ENCODE measurements at regions not wholly inside any gene's neighbourhood (a gene's known extent, or its start where the extent isn't known, plus 50 kb on each side); places are given as distances from the start of the nearest gene placed in this dataset.

- H3K4me3 ChIP-seq (ENCODE audit: low read length in 2 of 2), result no peak overlapping the region
- Mint-ChIP-seq H3K4me1 (peaks cover 21 to 29% (median 24%) of the 10 kb centered on the region in 4 donors), H3K27me3 (peaks cover 0 to 3% of the 10 kb centered on the region in 2 donors), H3K9me3 (peaks cover 0 to 12% (median 4%) of the 10 kb centered on the region in 8 donors), H3K4me3 (no peak overlapping the region), H3K36me3 (no peaks in the 10 kb centered on the region), H3K27ac (peak overlapping the region in 1 of 7 donors; percentile 4)
- no peaks in the 10 kb centered on the region for H3K27me3 ChIP-seq (ENCODE audit: insufficient read depth, low read length)
- H3K27ac ChIP-seq (ENCODE audit: low read depth, low read length), result no peak overlapping the region
- H3K4me1 ChIP-seq (ENCODE audit: insufficient read depth, low read length), result peaks cover 13% of the 10 kb centered on the region
- H3K36me3 ChIP-seq (ENCODE audit: insufficient read depth, low read length), result no peaks in the 10 kb centered on the region
- no peak for DNase-seq
- ChIA-PET POLR2A (ENCODE audit: partially characterized antibody) (no interaction called here), CTCF (ENCODE audit: partially characterized antibody) (no interaction called here)
- H3K9me3 ChIP-seq (ENCODE audit: control insufficient read depth in 1 of 2, low read length in 2 of 2), result no peaks in the 10 kb centered on the region
- intact Hi-C loops (cut with micrococcal nuclease), result loop anchor here (10.0 kb wide), 1 partner anchor 57 kb away; no protein-coding TSS in a partner anchor
Measured at GRCh38 chr9:88927510-88927909, 63.8 kb upstream of the S1PR3 start.

- CTCF ChIA-PET (ENCODE audit: partially characterized antibody), result no interaction called here
- H3K4me3 Mint-ChIP-seq, result no peak overlapping the region
- intact Hi-C loops (cut with micrococcal nuclease), result no loop called here
Measured at GRCh38 chr9:88930716-88931115, 60.6 kb upstream of the S1PR3 start.

GRCh38 chr9:88932766-88933165 is 58.5 kb upstream of the S1PR3 start:
- intact Hi-C loops (cut with micrococcal nuclease), result no loop called here
- no peaks in the 10 kb centered on the region for H3K4me1 Mint-ChIP-seq
- CTCF ChIA-PET (ENCODE audit: partially characterized antibody), result no interaction called here

More at GRCh38 chr9:88930716-88931115, 60.6 kb upstream of the S1PR3 start:
- H3K4me1 ChIP-seq (ENCODE audit: insufficient read depth, low read length), result no peaks in the 10 kb centered on the region
- H3K27me3 Mint-ChIP-seq, result peaks cover 1 to 5% of the 10 kb centered on the region in 2 donors
- H3K4me3 ChIP-seq (ENCODE audit: low read length in 2 of 2), result no peak overlapping the region
- no peak overlapping the region for H3K27ac ChIP-seq (ENCODE audit: low read depth, low read length)
- H3K4me1 Mint-ChIP-seq, result peaks cover 0 to 10% (median 7%) of the 10 kb centered on the region in 4 donors
- no peak for DNase-seq
- no peak overlapping the region for H3K27ac Mint-ChIP-seq
- no peaks in the 10 kb centered on the region for H3K27me3 ChIP-seq (ENCODE audit: insufficient read depth, low read length)
- H3K36me3 Mint-ChIP-seq, result no peaks in the 10 kb centered on the region
- H3K9me3 Mint-ChIP-seq, result peaks cover 0 to 12% (median 4%) of the 10 kb centered on the region in 8 donors
- H3K36me3 ChIP-seq (ENCODE audit: insufficient read depth, low read length), result no peaks in the 10 kb centered on the region
- POLR2A ChIA-PET (ENCODE audit: partially characterized antibody), result no interaction called here
- H3K9me3 ChIP-seq (ENCODE audit: control insufficient read depth in 1 of 2, low read length in 2 of 2), result no peaks in the 10 kb centered on the region

GRCh38 chr9:88933607-88934379 is 57.5 kb upstream of the S1PR3 start:
- H3K27me3 Mint-ChIP-seq, result peaks cover 4 to 5% of the 10 kb centered on the region in 2 donors

More at GRCh38 chr9:88932766-88933165, 58.5 kb upstream of the S1PR3 start:
- H3K27me3 Mint-ChIP-seq, result peaks cover 4 to 5% of the 10 kb centered on the region in 2 donors
- no peak overlapping the region for H3K4me3 Mint-ChIP-seq
- Histone ChIP-seq H3K27me3 (ENCODE audit: insufficient read depth, low read length) (no peaks in the 10 kb centered on the region), H3K27ac (ENCODE audit: low read depth, low read length) (no peak overlapping the region), H3K9me3 (ENCODE audit: control insufficient read depth in 1 of 2, low read length in 2 of 2) (no peaks in the 10 kb centered on the region), H3K4me3 (ENCODE audit: low read length in 2 of 2) (no peak overlapping the region), H3K4me1 (ENCODE audit: insufficient read depth, low read length) (no peaks in the 10 kb centered on the region), H3K36me3 (ENCODE audit: insufficient read depth, low read length) (no peaks in the 10 kb centered on the region)
- H3K36me3 Mint-ChIP-seq, result no peaks in the 10 kb centered on the region
- POLR2A ChIA-PET (ENCODE audit: partially characterized antibody), result no interaction called here
- no peak for DNase-seq
- H3K9me3 Mint-ChIP-seq, result peaks cover 0 to 12% (median 4%) of the 10 kb centered on the region in 8 donors
- H3K27ac Mint-ChIP-seq, result no peak overlapping the region

GRCh38 chr9:88934876-88935535 is 56.3 kb upstream of the S1PR3 start:
- no peaks in the 10 kb centered on the region for H3K9me3 ChIP-seq (ENCODE audit: control insufficient read depth in 1 of 2, low read length in 2 of 2)
- H3K27ac Mint-ChIP-seq, result no peak overlapping the region
- no peaks in the 10 kb centered on the region for H3K4me1 ChIP-seq (ENCODE audit: insufficient read depth, low read length)
- H3K27me3 Mint-ChIP-seq, result peaks cover 4 to 5% of the 10 kb centered on the region in 2 donors
- ChIA-PET CTCF (ENCODE audit: partially characterized antibody) (no interaction called here), POLR2A (ENCODE audit: partially characterized antibody) (no interaction called here)
- H3K4me1 Mint-ChIP-seq, result no peaks in the 10 kb centered on the region
- no peaks in the 10 kb centered on the region for H3K36me3 ChIP-seq (ENCODE audit: insufficient read depth, low read length)
- intact Hi-C loops (cut with micrococcal nuclease), result no loop called here
- no peaks in the 10 kb centered on the region for H3K27me3 ChIP-seq (ENCODE audit: insufficient read depth, low read length)
- H3K4me3 Mint-ChIP-seq, result no peak overlapping the region
- H3K27ac ChIP-seq (ENCODE audit: low read depth, low read length), result no peak overlapping the region
- H3K9me3 Mint-ChIP-seq, result peaks cover 0 to 12% (median 4%) of the 10 kb centered on the region in 8 donors
- H3K4me3 ChIP-seq (ENCODE audit: low read length in 2 of 2), result no peak overlapping the region
- no peak for DNase-seq
- H3K36me3 Mint-ChIP-seq, result no peaks in the 10 kb centered on the region

More at GRCh38 chr9:88933607-88934379, 57.5 kb upstream of the S1PR3 start:
- Mint-ChIP-seq H3K4me1 (no peaks in the 10 kb centered on the region), H3K36me3 (no peaks in the 10 kb centered on the region), H3K9me3 (peaks cover 0 to 12% (median 4%) of the 10 kb centered on the region in 8 donors), H3K4me3 (no peak overlapping the region), H3K27ac (no peak overlapping the region)
- CTCF ChIA-PET (ENCODE audit: partially characterized antibody), result no interaction called here
- H3K27ac ChIP-seq (ENCODE audit: low read depth, low read length), result no peak overlapping the region
- H3K36me3 ChIP-seq (ENCODE audit: insufficient read depth, low read length), result no peaks in the 10 kb centered on the region
- intact Hi-C loops (cut with micrococcal nuclease), result no loop called here
- no peaks in the 10 kb centered on the region for H3K4me1 ChIP-seq (ENCODE audit: insufficient read depth, low read length)
- POLR2A ChIA-PET (ENCODE audit: partially characterized antibody), result no interaction called here
- no peak for DNase-seq
- no peaks in the 10 kb centered on the region for H3K27me3 ChIP-seq (ENCODE audit: insufficient read depth, low read length)
- no peak overlapping the region for H3K4me3 ChIP-seq (ENCODE audit: low read length in 2 of 2)
- no peaks in the 10 kb centered on the region for H3K9me3 ChIP-seq (ENCODE audit: control insufficient read depth in 1 of 2, low read length in 2 of 2)

GRCh38 chr9:88936132-88936531 is 55.1 kb upstream of the S1PR3 start:
- Mint-ChIP-seq H3K27ac (no peak overlapping the region), H3K4me1 (no peaks in the 10 kb centered on the region), H3K9me3 (peaks cover 0 to 6% (median 1%) of the 10 kb centered on the region in 8 donors), H3K27me3 (peaks cover 4 to 5% of the 10 kb centered on the region in 2 donors), H3K36me3 (no peaks in the 10 kb centered on the region), H3K4me3 (no peak overlapping the region)
- intact Hi-C loops (cut with micrococcal nuclease), result no loop called here
- Histone ChIP-seq H3K4me3 (ENCODE audit: low read length in 2 of 2) (no peak overlapping the region), H3K9me3 (ENCODE audit: control insufficient read depth in 1 of 2, low read length in 2 of 2) (no peaks in the 10 kb centered on the region), H3K4me1 (ENCODE audit: insufficient read depth, low read length) (no peaks in the 10 kb centered on the region), H3K27ac (ENCODE audit: low read depth, low read length) (no peak overlapping the region), H3K27me3 (ENCODE audit: insufficient read depth, low read length) (no peaks in the 10 kb centered on the region), H3K36me3 (ENCODE audit: insufficient read depth, low read length) (no peaks in the 10 kb centered on the region)
- CTCF ChIA-PET (ENCODE audit: partially characterized antibody), result no interaction called here
- no peak for DNase-seq
- POLR2A ChIA-PET (ENCODE audit: partially characterized antibody), result no interaction called here

GRCh38 chr9:88936668-88937067 is 54.6 kb upstream of the S1PR3 start:
- Mint-ChIP-seq H3K27me3 (peaks cover 4 to 5% of the 10 kb centered on the region in 2 donors), H3K36me3 (no peaks in the 10 kb centered on the region), H3K27ac (no peak overlapping the region), H3K4me1 (no peaks in the 10 kb centered on the region), H3K9me3 (peaks cover 0 to 6% (median 0%) of the 10 kb centered on the region in 8 donors), H3K4me3 (no peak overlapping the region)
- Histone ChIP-seq H3K27me3 (ENCODE audit: insufficient read depth, low read length) (no peaks in the 10 kb centered on the region), H3K4me1 (ENCODE audit: insufficient read depth, low read length) (no peaks in the 10 kb centered on the region), H3K4me3 (ENCODE audit: low read length in 2 of 2) (no peak overlapping the region), H3K9me3 (ENCODE audit: control insufficient read depth in 1 of 2, low read length in 2 of 2) (no peaks in the 10 kb centered on the region), H3K27ac (ENCODE audit: low read depth, low read length) (no peak overlapping the region), H3K36me3 (ENCODE audit: insufficient read depth, low read length) (no peaks in the 10 kb centered on the region)
- POLR2A ChIA-PET (ENCODE audit: partially characterized antibody), result no interaction called here
- DNase-seq, result no peak
- intact Hi-C loops (cut with micrococcal nuclease), result no loop called here
- CTCF ChIA-PET (ENCODE audit: partially characterized antibody), result no interaction called here
